Neural cell (in vitro differentiated cells): ENCODE measurements at regions not wholly inside any gene's neighbourhood (a gene's known extent, or its start where the extent isn't known, plus 50 kb on each side); places are given as distances from the start of the nearest gene placed in this dataset.

ENCODE experiments used
- H2AFZ ChIP-seq: fragments of 200-600, 300-800 bp; sonication (generic), shearing (Covaris generic); 2 replicates; pipeline ENCODE4 v1.6.0; 2014; ENCODE audit warnings: low read depth, mild to moderate bottlenecking, antibody characterized with exemption, low read length, moderate library complexity
- H3F3A ChIP-seq: fragments of 200-600 bp; shearing (Covaris generic); 2 replicates; pipeline ENCODE4 v1.6.1; 2016; ENCODE audit warnings: mild to moderate bottlenecking, moderate library complexity, mixed read lengths, antibody characterized with exemption, low read length; ENCODE audit not compliant: insufficient read depth, poor library complexity, severe bottlenecking
- H3K27ac ChIP-seq: fragments of 200-600, 300-800 bp; sonication (generic), shearing (Covaris generic); 2 replicates; pipeline ENCODE4 v1.5.1; 2014; ENCODE audit warnings: mild to moderate bottlenecking, low read length, moderate library complexity
- H3K27me3 ChIP-seq: fragments of 300-800, 200-600 bp; sonication (generic), shearing (Covaris generic); 2 replicates; pipeline ENCODE4 v1.6.0; 2014; ENCODE audit warnings: mild to moderate bottlenecking, low read depth, low read length, moderate library complexity; ENCODE audit not compliant: insufficient read depth
- H3K36me3 ChIP-seq: fragments of 300-800, 200-600 bp; sonication (generic), shearing (Covaris generic); 2 replicates; pipeline ENCODE4 v1.5.1; 2014; ENCODE audit warnings: mild to moderate bottlenecking, antibody characterized with exemption, low read length, moderate library complexity; ENCODE audit not compliant: insufficient read depth
- H3K4me2 ChIP-seq: fragments of 300-800, 200-600 bp; sonication (generic), shearing (Covaris generic); 2 replicates; pipeline ENCODE4 v1.6.0; 2014; ENCODE audit warnings: mild to moderate bottlenecking, low read length
- H3K4me3 ChIP-seq: fragments of 300-800, 200-600 bp; sonication (generic), shearing (Covaris generic); 2 replicates; pipeline ENCODE4 v1.5.1; 2014; ENCODE audit warnings: mild to moderate bottlenecking, low read length, moderate library complexity
- H3K79me2 ChIP-seq: fragments of 200-600 bp; shearing (Covaris generic); replicated peaks from 2 replicates; pipeline ENCODE4 v1.6.0; 2014; ENCODE audit warnings: mild to moderate bottlenecking, low read length, moderate library complexity; ENCODE audit not compliant: insufficient read depth
- H3K9ac ChIP-seq: fragments of 300-800, 200-600 bp; sonication (generic), shearing (Covaris generic); 2 replicates; pipeline ENCODE4 v1.6.1; 2016; ENCODE audit warnings: mild to moderate bottlenecking, low read length, mixed read lengths
- H3K9me2 ChIP-seq: fragments of 200-600 bp; shearing (Covaris generic); 2 replicates; pipeline ENCODE4 v1.6.1; 2016; ENCODE audit warnings: mild to moderate bottlenecking, low read length, mixed read lengths; ENCODE audit not compliant: insufficient read depth
- H3K9me3 ChIP-seq: fragments of 200-600, 300-800 bp; sonication (generic), shearing (Covaris generic); 2 replicates; pipeline ENCODE4 v1.6.1; 2016; ENCODE audit warnings: mild to moderate bottlenecking, mixed run types, low read length, moderate library complexity, mixed read lengths
- H4K20me1 ChIP-seq: fragments of 200-600 bp; shearing (Covaris generic); 2 replicates; pipeline ENCODE4 v1.6.1; 2016; ENCODE audit warnings: mild to moderate bottlenecking, mixed run types; ENCODE audit not compliant: insufficient read depth
- CTCF ChIP-seq: fragments of 450-650 bp; IDR thresholded peaks from 2 replicates; pipeline ENCODE4 v1.5.1; 2014; ENCODE audit warnings: antibody characterized with exemption, mild to moderate bottlenecking, moderate library complexity; ENCODE audit not compliant: poor library complexity, severe bottlenecking
- EP300 ChIP-seq: fragments of 450-650 bp; conservative IDR thresholded peaks from 2 replicates; pipeline ENCODE4 v1.6.1; 2014; ENCODE audit warnings: antibody characterized with exemption, mild to moderate bottlenecking, moderate library complexity; ENCODE audit not compliant: poor library complexity, severe bottlenecking
- EZH2 ChIP-seq: fragments of 200-600, 300-800 bp; shearing (Covaris generic), sonication (generic); IDR thresholded peaks from 2 replicates; pipeline ENCODE4 v1.6.1; 2014; ENCODE audit warnings: antibody characterized with exemption, low read length, borderline replicate concordance, mild to moderate bottlenecking; ENCODE audit not compliant: insufficient read depth, poor library complexity, severe bottlenecking
- MXI1 ChIP-seq: fragments of 450-650 bp; conservative IDR thresholded peaks from 2 replicates; pipeline ENCODE4 v1.6.1; 2014; ENCODE audit warnings: antibody characterized with exemption, mild to moderate bottlenecking; ENCODE audit not compliant: poor library complexity, severe bottlenecking
- POLR2AphosphoS5 ChIP-seq: IDR thresholded peaks from 2 replicates; pipeline ENCODE4 v1.6.1; 2012
- RAD21 ChIP-seq: fragments of 450-650 bp; conservative IDR thresholded peaks from 2 replicates; pipeline ENCODE4 v1.6.1; 2014; ENCODE audit warnings: antibody characterized with exemption, mild to moderate bottlenecking, moderate library complexity
- REST ChIP-seq: IDR thresholded peaks from 2 replicates; pipeline ENCODE4 v1.6.1; 2012; ENCODE audit warnings: borderline replicate concordance
- SMC3 ChIP-seq: fragments of 450-650 bp; conservative IDR thresholded peaks from 2 replicates; pipeline ENCODE4 v1.6.1; 2014; ENCODE audit warnings: antibody characterized with exemption, mild to moderate bottlenecking, moderate library complexity; ENCODE audit not compliant: poor library complexity
- TAF1 ChIP-seq: IDR thresholded peaks from 2 replicates; pipeline ENCODE4 v1.6.1; 2012; ENCODE audit warnings: low read depth

- H4K20me1 ChIP-seq = no peaks in the 10 kb centered on the region
- no peaks in the 10 kb centered on the region for H3K9me3 ChIP-seq
- H2AFZ ChIP-seq = no peak overlapping the region
- no peak overlapping the region for H3K4me2 ChIP-seq
- H3K27me3 ChIP-seq = no peaks in the 10 kb centered on the region
- H3K9me2 ChIP-seq = no peaks in the 10 kb centered on the region
- no peak overlapping the region for H3K27ac ChIP-seq
- H3K79me2 ChIP-seq = no peaks in the 10 kb centered on the region
- H3K36me3 ChIP-seq = no peaks in the 10 kb centered on the region
- no peaks in the 10 kb centered on the region for H3F3A ChIP-seq
- no peak overlapping the region for H3K9ac ChIP-seq
- TF ChIP-seq MXI1 = no peak
- H3K4me3 ChIP-seq = no peak overlapping the region
Measured at GRCh38 chr7:121587435-121587834, 191.3 kb upstream of the FAM3C start.

- no peaks in the 10 kb centered on the region for H3K9me3 ChIP-seq
- no peak for TF ChIP-seq POLR2AphosphoS5
- no peak for TF ChIP-seq TAF1
- TF ChIP-seq SMC3 = no peak
- no peak for TF ChIP-seq RAD21
- TF ChIP-seq EZH2 = no peak
- no peak for TF ChIP-seq CTCF
- no peak for TF ChIP-seq REST
- no peak for TF ChIP-seq MXI1
- TF ChIP-seq EP300 = no peak
- H3K27me3 ChIP-seq = no peaks in the 10 kb centered on the region
- no peak overlapping the region for H3K9ac ChIP-seq
- no peaks in the 10 kb centered on the region for H3K79me2 ChIP-seq
- H3K27ac ChIP-seq = no peak overlapping the region
- H3K4me3 ChIP-seq = no peak overlapping the region
- H4K20me1 ChIP-seq = no peaks in the 10 kb centered on the region
- no peak overlapping the region for H2AFZ ChIP-seq
- H3K9me2 ChIP-seq = no peaks in the 10 kb centered on the region
- H3K4me2 ChIP-seq = no peak overlapping the region
- no peaks in the 10 kb centered on the region for H3F3A ChIP-seq
- H3K36me3 ChIP-seq = no peaks in the 10 kb centered on the region
Measured at GRCh38 chr7:121582258-121582657, 186.2 kb upstream of the FAM3C start.

GRCh38 chr7:121579639-121580038 is 183.5 kb upstream of the FAM3C start:
- H3K4me2 ChIP-seq = no peak overlapping the region
- no peaks in the 10 kb centered on the region for H3K79me2 ChIP-seq
- H3K9ac ChIP-seq = no peak overlapping the region
- H3K4me3 ChIP-seq = no peak overlapping the region
- H3K27me3 ChIP-seq = no peaks in the 10 kb centered on the region
- TF ChIP-seq RAD21 (no peak), MXI1 (no peak)
- no peaks in the 10 kb centered on the region for H4K20me1 ChIP-seq
- H3K9me2 ChIP-seq = no peaks in the 10 kb centered on the region
- no peak overlapping the region for H3K27ac ChIP-seq
- H3K36me3 ChIP-seq = no peaks in the 10 kb centered on the region
- no peaks in the 10 kb centered on the region for H3K9me3 ChIP-seq
- no peak overlapping the region for H2AFZ ChIP-seq
- H3F3A ChIP-seq = no peaks in the 10 kb centered on the region
